HG02798 (cell line): ENCODE measurements at regions not wholly inside any gene's neighbourhood (a gene's known extent, or its start where the extent isn't known, plus 50 kb on each side); places are given as distances from the start of the nearest gene placed in this dataset.

Source experiments
- ATAC-seq: cut with Tn5 transposase; IDR thresholded peaks from one replicate; pipeline ENCODE4 v1.9.1; 2021; ENCODE audit warnings: mild to moderate bottlenecking; ENCODE audit not compliant: unreplicated experiment, poor library complexity

GRCh38 chr5:66302344-66302743, 158.2 kb downstream of the SREK1 start:
- ATAC-seq: no peak

DNA sequence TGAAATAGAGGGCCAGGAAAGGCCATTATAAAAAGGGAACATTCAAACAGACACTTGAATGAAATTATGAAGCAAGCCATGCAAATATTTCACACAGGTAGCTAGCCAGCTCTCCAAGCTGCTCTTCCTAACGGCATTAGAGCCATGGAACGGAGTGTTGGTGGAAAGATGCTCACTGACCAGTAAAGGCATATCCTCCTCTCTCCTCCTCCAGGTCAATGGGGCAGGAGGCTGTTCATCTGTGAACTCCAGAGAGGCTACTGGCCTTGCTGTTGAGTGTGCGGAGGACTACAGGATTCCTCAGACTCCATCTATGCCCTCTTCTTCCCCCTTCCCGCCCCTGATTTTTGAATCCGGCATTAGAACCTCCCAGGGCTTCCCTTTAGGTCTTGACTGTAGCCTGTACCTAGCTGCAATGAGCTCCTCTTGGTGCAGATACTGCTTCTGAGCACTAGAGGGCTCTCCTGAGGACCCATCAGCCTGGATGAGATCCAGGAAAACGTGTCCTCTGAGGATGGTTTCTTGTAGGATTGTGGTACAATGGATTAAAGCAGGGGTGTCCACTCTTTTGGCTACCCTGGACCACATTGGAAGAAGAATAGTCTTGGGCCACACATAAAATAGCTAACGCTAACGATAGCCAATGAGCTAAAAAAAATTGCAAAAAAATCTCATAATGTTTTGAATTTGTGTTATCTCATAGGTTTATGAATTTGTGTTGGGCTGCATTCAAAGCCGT, 162.2 kb downstream of the SREK1 start:
- peak; percentile 82 for ATAC-seq

DNA sequence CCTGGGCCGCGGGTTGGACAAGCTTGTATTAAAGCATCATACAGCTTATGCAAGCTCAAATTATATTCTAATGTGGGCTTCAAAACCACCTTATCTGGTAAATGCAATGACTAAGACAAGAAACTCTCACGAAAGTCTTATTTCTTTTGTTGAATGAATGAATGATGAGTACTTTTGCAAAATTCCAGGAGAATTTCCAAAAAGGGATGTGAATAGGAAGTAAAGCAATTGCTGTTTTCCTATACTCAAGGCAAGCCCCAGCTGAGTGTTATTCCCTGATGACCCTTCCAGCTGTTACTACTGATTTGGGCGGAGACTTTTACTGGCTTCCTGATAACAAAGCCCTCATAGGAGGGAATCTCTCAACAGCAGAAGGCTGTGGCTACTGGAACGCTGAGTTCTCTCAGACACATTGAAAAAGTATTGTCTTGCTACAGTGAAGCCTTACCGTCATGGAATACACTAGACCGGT, 162.8 kb downstream of the SREK1 start:
- ATAC-seq: no peak

DNA sequence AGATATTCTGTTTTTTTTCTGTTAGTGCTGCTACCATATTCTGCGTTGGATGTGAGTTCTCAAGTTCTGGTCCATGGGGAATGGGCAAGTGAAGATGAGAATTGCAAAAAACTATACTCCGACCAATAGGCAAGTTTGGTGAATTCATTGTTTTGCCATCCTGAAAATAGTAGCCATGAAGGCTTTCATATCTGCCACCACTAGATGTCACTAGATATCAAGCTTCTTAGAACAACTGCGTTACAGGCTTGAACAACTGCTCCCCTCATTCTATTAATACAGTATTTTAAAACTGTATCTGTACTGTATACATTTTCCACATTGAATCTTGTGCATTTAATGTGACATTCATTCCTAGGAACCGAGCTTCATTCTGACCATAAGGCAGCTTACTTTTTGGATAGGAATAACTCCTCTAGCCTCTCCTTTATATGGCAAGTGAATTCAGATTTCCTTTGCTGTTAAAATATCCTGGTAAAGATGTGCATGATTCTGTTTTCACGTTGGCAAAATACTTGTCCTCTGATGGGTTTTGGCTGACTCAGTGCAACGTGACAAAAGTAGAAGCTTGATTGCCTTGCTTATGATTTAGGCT, 163.6 kb downstream of the SREK1 start:
- ATAC-seq: peak; percentile 66

DNA sequence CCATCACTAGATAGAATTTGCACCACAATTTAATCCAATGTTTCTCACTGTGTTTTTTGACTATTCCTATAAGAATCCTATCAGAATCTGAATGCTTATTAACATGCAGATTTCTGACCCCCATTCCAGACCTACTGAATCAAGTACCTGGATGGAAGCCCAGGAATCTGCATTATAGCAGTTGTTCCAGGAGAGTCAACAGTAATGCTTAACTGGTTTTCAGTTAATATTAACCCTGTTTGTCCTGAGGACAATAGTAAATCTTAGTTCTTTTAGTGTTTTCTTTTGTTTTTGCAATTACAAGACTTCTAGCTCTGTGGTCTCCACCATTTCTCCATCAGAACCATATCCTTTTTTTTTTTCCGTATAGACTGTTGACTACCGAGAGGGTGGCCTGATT, 168.2 kb downstream of the SREK1 start:
- ATAC-seq: no peak

DNA sequence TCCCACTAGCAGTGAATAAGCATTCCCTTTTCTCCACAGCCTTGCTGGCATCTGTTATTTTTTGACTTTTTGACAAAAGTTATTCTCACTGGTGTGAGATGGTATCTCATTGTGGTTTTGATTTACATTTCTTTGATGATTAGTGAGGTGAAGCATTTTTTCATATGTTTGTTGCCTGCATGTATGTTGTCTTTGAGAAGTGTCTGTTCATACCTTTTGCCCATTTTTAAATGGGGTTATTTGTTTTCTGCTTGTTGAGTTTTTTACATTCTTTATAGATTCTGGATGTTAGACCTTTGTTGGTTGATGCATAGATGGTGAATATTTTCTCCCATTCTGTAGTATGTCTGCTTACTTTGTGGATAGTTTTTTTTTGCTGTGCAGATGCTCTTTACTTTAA, 171.7 kb downstream of the SREK1 start:
- ATAC-seq: no peak

DNA sequence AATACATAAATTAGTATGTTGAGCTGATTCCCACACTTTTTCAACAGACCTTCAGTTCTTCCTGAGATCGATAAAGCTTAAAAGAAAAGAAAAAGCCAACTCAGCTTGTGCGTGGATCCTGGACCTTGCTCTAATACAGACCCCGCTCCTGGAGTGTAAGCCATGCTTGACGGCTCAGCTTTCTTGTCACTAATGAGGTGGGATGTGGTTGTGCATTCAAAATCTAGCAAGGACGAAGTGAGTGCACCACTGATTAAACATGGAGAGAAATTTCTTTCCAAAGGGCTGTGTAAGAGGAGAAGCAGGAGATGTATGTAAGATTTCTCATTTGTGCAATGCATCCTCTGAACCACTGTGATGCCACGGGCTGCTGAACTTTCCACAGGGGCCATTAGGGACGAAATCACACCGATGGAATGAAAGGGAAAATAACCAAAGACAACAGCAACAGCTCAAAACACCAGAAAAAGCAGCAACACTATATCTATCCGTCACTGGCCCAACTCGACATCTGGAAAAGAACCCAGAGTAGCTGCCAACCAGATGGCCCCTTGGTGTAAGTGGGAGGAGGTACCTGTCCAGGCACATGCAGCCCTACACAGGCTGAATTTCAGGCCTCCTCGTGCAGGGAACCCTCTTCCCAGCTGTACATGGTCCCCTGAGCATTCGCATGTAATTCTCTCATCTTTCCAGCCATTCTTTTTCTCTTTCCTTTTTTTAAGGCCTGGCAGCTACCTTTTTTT, 178.9 kb downstream of the SREK1 start:
- no peak for ATAC-seq

DNA sequence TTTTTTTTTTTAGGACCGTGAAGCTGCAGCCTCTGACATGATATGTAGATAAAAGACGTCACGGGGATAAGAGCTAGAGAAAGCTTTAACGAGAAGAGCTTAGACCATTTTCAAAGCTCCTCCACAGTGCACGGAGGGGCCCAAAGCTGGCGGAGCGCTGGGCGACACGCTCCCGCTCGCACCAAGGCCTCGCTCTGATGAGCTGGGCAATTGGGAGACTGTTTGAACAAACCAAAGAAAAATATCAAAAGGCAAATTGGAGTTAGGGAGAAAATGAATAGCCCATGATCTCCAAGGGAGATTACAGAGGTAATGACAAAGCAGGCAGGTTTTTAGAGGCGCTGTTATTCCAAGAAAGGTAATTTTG, 179.4 kb downstream of the SREK1 start:
- no peak for ATAC-seq

GRCh38 chr5:66324357-66324756, 180.3 kb downstream of the SREK1 start:
- ATAC-seq: no peak

DNA sequence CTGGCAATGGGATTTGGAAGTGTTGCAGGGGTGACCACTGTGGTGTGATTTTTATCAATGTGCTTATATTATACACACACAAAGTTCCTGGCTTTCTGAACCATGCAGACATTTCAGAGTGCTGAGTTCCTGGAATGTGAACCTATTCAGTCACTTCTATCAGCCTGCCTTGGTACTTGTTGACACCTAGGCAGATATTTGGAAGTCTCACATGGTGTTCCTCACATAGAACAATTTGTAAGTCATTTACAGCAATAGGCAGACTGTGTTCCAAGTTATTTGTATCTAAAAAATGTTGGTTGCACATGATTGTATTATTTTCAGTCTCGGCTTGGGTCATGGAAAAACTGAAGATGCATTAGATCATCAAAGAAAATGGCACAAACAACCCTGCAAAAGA, 182.2 kb downstream of the SREK1 start:
- no peak for ATAC-seq

- no peak for ATAC-seq
Measured at GRCh38 chr5:66327008-66327407, 182.9 kb downstream of the SREK1 start.

DNA sequence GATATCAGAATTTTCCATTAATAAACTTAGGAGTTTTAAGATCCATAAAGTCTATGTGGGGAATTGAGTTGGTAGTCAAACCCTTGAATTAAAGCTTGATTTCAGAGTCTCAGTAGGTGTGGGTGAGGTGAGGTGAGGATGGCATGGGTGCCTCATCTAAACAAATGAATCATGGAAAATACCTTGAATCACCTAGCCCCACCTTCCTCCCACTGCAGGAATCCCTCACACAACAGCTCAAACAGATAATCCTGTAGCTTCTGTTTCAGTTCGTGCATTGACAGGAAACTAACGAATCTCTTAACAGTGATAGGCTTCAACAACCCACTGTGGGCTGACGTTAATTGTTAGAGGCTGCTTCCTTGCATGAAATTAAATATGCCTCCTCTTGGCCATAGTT, 185.0 kb downstream of the SREK1 start:
- no peak for ATAC-seq

- ATAC-seq: no peak
Measured at GRCh38 chr5:66333192-66333591, 189.1 kb downstream of the SREK1 start.

- no peak for ATAC-seq
Measured at GRCh38 chr5:66337626-66338226, 193.6 kb downstream of the SREK1 start.

DNA sequence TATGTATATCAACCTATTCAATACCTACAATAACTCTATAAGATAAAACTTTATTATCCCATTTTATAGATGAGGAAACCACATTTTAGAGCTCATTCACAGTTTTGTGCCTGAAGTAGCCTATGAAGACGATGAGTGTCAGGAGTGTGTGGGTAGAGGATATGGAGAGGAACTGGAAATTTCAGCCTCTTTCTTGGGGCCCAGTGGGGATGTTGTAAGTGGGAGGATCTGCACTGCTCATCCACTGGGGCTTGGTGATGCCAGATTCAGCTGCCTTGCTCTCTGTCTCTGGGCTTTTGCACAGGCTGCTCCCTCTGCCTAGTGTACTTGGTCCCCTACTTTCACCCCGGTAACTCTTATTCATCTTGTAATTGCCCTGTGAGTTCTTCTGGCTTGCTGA, 194.7 kb downstream of the SREK1 start:
- ATAC-seq: no peak

DNA sequence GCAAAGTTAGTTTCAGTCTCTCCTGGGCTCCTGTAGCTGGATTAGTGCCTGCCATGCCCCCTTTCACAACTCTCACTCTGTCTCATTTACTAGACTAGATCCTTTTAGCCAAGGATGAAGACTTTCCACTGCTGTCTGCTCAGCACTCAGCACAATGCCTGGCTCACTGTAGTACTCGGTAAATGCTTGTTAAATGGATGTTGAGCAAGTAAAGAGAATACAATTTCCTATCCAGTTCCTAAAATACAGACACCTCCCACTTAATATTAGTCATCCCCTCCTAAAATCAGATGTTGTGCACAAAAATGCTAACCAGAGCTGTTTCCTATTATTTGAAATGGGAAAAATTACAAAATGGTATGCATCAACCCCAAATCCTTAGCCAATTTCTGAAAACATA, 195.8 kb downstream of the SREK1 start:
- no peak for ATAC-seq

DNA sequence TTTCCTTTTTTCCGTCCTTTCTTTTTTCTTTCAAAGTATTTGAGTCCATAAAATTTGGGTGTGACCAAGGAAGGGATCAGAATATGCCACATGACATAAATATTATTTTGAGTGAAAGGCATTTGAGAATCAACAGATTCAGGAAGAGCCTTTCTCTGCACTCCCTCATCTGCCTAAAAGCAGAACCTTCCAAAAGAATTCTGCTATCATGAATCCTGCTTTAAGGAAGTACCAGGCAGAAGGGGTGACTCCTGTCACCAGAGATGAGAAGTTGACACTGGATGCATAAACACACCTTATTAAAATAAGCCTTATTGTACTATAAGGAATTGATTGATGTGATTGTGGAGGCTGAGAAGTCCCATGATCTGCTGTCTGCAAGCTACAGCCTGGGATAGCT, 196.7 kb downstream of the SREK1 start:
- no peak for ATAC-seq

GRCh38 chr5:66342341-66342880, 198.3 kb downstream of the SREK1 start:
- ATAC-seq: no peak

- ATAC-seq: no peak
Measured at GRCh38 chr5:66343370-66344071, 199.4 kb downstream of the SREK1 start.

GRCh38 chr5:66344544-66344943, 200.4 kb downstream of the SREK1 start:
- no peak for ATAC-seq
